Natural killer cell (primary cell): ENCODE measurements at regions not wholly inside any gene's neighbourhood (a gene's known extent, or its start where the extent isn't known, plus 50 kb on each side); places are given as distances from the start of the nearest gene placed in this dataset.

Experiments used
- ATAC-seq, 3 donors: fragments of 150-1000 bp in 2 of 3; fragments of 200-7000 bp in 1 of 3; cut with Tn5 transposase; 1 replicate in 1 of 3; 2 replicates in 2 of 3; pipeline ENCODE4 v1.10.0; 2021; ENCODE audit warnings: mild to moderate bottlenecking in 2 of 3, moderate library complexity in 2 of 3
- DNase-seq, 2 donors: peaks; one replicate each; pipeline versions ENCODE4 v3.0.0 to v3.0.0-alpha.2; 2013 to 2021; ENCODE audit warnings: mixed read lengths in 1 of 2
- H3K27ac ChIP-seq: one replicate; pipeline ENCODE4 v1.5.1; 2013; ENCODE audit warnings: mild to moderate bottlenecking, low read length
- H3K27me3 ChIP-seq: one replicate; pipeline ENCODE4 v1.6.1; 2013; ENCODE audit warnings: low read length; ENCODE audit not compliant: control insufficient read depth, insufficient read depth
- H3K36me3 ChIP-seq: one replicate; pipeline ENCODE4 v1.6.1; 2013; ENCODE audit warnings: low read length; ENCODE audit not compliant: control insufficient read depth, insufficient read depth
- H3K4me1 ChIP-seq: one replicate; pipeline ENCODE4 v1.6.1; 2013; ENCODE audit warnings: low read length; ENCODE audit not compliant: control insufficient read depth, insufficient read depth
- H3K4me3 ChIP-seq: one replicate; pipeline ENCODE4 v1.5.1; 2013; ENCODE audit warnings: low read length
- H3K9me3 ChIP-seq: one replicate; pipeline ENCODE4 v1.6.1; 2013; ENCODE audit warnings: low read length; ENCODE audit not compliant: control insufficient read depth, insufficient read depth
- H3K27ac Mint-ChIP-seq, 2 donors: one replicate each; pipeline ENCODE4 v1.8.0; 2022; ENCODE audit warnings: mild to moderate bottlenecking in 2 of 2, mixed read lengths in 2 of 2, moderate library complexity in 1 of 2
- H3K27me3 Mint-ChIP-seq, 2 donors: one replicate each; pipeline ENCODE4 v1.8.0; 2022; ENCODE audit warnings: low read depth in 2 of 2, mixed read lengths in 2 of 2
- H3K36me3 Mint-ChIP-seq: one replicate; pipeline ENCODE4 v1.8.0; 2022; ENCODE audit warnings: mixed read lengths
- H3K4me1 Mint-ChIP-seq, 2 donors: one replicate each; pipeline ENCODE4 v1.8.0; 2022; ENCODE audit warnings: mixed read lengths in 2 of 2
- H3K4me3 Mint-ChIP-seq: one replicate; pipeline ENCODE4 v1.8.0; 2022; ENCODE audit warnings: mild to moderate bottlenecking, moderate library complexity, mixed read lengths
- H3K9me3 Mint-ChIP-seq, 2 donors: one replicate each; pipeline ENCODE4 v1.8.0; 2022; ENCODE audit warnings: mixed read lengths in 2 of 2
- CTCF ChIP-seq: fragments of 200-600 bp; IDR thresholded peaks from one replicate; pipeline ENCODE4 v1.8.0; 2022; ENCODE audit warnings: antibody characterized with exemption
- WGBS: methylation state at CpG from one replicate; pipeline ENCODE4 v1.1.7; 2013; ENCODE audit warnings: missing lambda C conversion rate; ENCODE audit not compliant: insufficient coverage; 5-methylcytosine and 5-hydroxymethylcytosine counted together
- intact Hi-C: fragments of 100-400 bp; cut with micrococcal nuclease; formaldehyde crosslinking; loops from one replicate; pipeline ENCODE4 v1.14.2; 2022

- Histone ChIP-seq H3K27me3 (no peaks in the 10 kb centered on the region), H3K27ac (no peak overlapping the region), H3K36me3 (no peaks in the 10 kb centered on the region), H3K4me3 (no peak overlapping the region), H3K9me3 (no peaks in the 10 kb centered on the region), H3K4me1 (peaks cover 4% of the 10 kb centered on the region)
- Mint-ChIP-seq H3K9me3 (peaks cover 0 to 2% of the 10 kb centered on the region in 2 donors), H3K27me3 (no peaks in the 10 kb centered on the region), H3K4me1 (peaks cover 54 to 71% of the 10 kb centered on the region in 2 donors), H3K27ac (no peak overlapping the region), H3K4me3 (no peak overlapping the region), H3K36me3 (no peaks in the 10 kb centered on the region)
- no peak for TF ChIP-seq CTCF
- ATAC-seq, result no peak
- 90% methylated on average over 4 of the region's 4 CpGs for WGBS
- DNase-seq, result no peak
- intact Hi-C loops, result no loop called here
These were observed 158.4 kb downstream of the KLF12 start for GRCh38 chr13:73975767-73976166.

DNA sequence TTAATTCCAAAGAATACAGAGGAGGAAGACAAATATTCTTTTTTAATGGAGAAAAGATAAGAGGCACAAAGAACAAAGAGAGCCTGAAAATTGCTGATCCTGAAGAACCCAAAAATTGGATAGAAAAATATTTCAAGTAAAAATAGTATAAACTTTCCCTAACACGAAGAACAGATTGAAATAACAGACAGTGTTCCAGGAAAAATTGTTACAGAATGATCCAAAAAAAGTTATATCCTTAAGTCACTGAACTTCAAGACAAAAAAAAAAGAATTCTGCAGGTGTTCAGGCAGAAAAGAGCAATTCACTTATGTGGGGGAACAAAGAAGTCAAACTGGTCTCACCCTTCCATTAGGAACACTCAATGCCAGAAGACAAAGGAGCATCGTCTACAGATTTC lies 160.2 kb downstream of the KLF12 start:
- no peaks in the 10 kb centered on the region for H3K36me3 ChIP-seq
- H3K4me1 Mint-ChIP-seq, result peaks cover 65 to 66% of the 10 kb centered on the region in 2 donors
- peaks cover 0 to 2% of the 10 kb centered on the region in 2 donors for H3K9me3 Mint-ChIP-seq
- no peaks in the 10 kb centered on the region for H3K36me3 Mint-ChIP-seq
- H3K27me3 Mint-ChIP-seq, result no peaks in the 10 kb centered on the region
- H3K4me3 Mint-ChIP-seq, result no peak overlapping the region
- peak overlapping the region in 1 of 2 donors; percentile 37 for H3K27ac Mint-ChIP-seq
- intact Hi-C loops, result no loop called here
- H3K4me3 ChIP-seq, result no peak overlapping the region
- ATAC-seq (no peak), DNase-seq (no peak)
- no peak overlapping the region for H3K27ac ChIP-seq
- H3K4me1 ChIP-seq, result peaks cover 4% of the 10 kb centered on the region
- no CpG with 5 or more reads among the region's 2 CpGs for WGBS
- no peaks in the 10 kb centered on the region for H3K27me3 ChIP-seq
- H3K9me3 ChIP-seq, result no peaks in the 10 kb centered on the region
- TF ChIP-seq CTCF, result no peak

DNA sequence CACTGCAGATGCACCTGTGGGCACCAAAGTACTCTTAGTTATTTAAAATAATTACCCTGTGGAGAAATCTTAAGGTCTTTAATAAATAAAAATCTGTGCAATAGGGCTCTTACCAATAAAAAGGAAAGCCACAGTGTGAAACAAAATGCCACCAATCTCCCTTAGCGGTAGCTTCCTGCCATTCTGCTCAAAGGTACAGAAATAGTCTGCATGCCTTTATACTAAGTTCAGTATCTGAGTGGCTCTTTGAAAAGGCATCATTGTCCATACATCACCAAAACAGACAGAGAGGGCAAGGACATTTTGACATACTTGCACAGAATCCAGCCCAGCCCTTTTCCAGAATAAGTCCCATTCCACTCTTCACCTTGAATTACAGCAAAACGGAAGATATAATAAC lies 161.0 kb downstream of the KLF12 start:
- Histone ChIP-seq H3K36me3 (no peaks in the 10 kb centered on the region), H3K4me3 (no peak overlapping the region), H3K27me3 (no peaks in the 10 kb centered on the region), H3K27ac (no peak overlapping the region), H3K4me1 (peaks cover 4% of the 10 kb centered on the region), H3K9me3 (no peaks in the 10 kb centered on the region)
- H3K9me3 Mint-ChIP-seq, result peaks cover 0 to 2% of the 10 kb centered on the region in 2 donors
- peak in 2 of 3 donors; percentile 56 to 77 for ATAC-seq
- peaks cover 68% of the 10 kb centered on the region in 2 donors for H3K4me1 Mint-ChIP-seq
- intact Hi-C loops, result no loop called here
- H3K27me3 Mint-ChIP-seq, result no peaks in the 10 kb centered on the region
- no peaks in the 10 kb centered on the region for H3K36me3 Mint-ChIP-seq
- no peak for TF ChIP-seq CTCF
- H3K27ac Mint-ChIP-seq, result peak overlapping the region in 1 of 2 donors; percentile 37
- WGBS, result 18% methylated on average over 1 of the region's 2 CpGs
- no peak overlapping the region for H3K4me3 Mint-ChIP-seq
- DNase-seq, result no peak

GRCh38 chr13:73972545-73972944 lies 161.7 kb downstream of the KLF12 start:
- DNase-seq, result no peak
- Mint-ChIP-seq H3K4me3 (peak overlapping the region; percentile 29), H3K27ac (no peak overlapping the region), H3K9me3 (peaks cover 0 to 2% of the 10 kb centered on the region in 2 donors), H3K27me3 (no peaks in the 10 kb centered on the region), H3K36me3 (no peaks in the 10 kb centered on the region), H3K4me1 (peaks cover 68 to 69% of the 10 kb centered on the region in 2 donors)
- no peak for ATAC-seq
- Histone ChIP-seq H3K4me3 (no peak overlapping the region), H3K9me3 (no peaks in the 10 kb centered on the region), H3K27ac (no peak overlapping the region), H3K27me3 (no peaks in the 10 kb centered on the region), H3K4me1 (peaks cover 4% of the 10 kb centered on the region), H3K36me3 (no peaks in the 10 kb centered on the region)
- WGBS, result 88% methylated on average over 5 of the region's 7 CpGs
- TF ChIP-seq CTCF, result no peak
- intact Hi-C loops, result no loop called here
